ENCODE measurements at regions not wholly inside any gene's neighbourhood (a gene's known extent, or its start where the extent isn't known, plus 50 kb on each side); places are given as distances from the start of the nearest gene placed in this dataset.

DNA sequence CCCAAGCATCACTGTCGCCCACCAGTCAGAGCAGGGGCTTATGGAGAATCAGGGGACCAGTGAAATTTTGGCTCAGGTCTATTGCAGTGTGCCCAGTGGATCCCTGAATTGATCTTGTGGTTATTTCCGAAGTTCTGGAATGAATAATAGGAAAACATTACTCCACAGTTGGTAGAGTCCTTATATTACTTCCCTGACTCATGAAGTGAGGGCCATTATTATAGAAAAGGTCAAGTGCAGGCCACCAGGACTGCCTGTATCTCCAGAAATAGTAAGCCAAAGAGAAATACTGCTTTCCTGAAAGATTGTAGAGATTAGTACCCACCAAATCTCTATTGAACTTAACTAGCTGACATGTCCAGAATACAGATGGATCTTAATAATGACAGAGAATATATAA, 335.0 kb downstream of the NPR3 start:
- H3K27me3 ChIP-seq (ENCODE audit: insufficient read depth, low read length, poor library complexity) = no peaks in the 10 kb centered on the region
- H3K79me2 ChIP-seq (ENCODE audit: insufficient read depth, low read length) = no peaks in the 10 kb centered on the region
- no peak overlapping the region for H3K4me2 ChIP-seq (ENCODE audit: insufficient read depth, low read length)
- no peak overlapping the region for H3K9ac ChIP-seq (ENCODE audit: low read depth, low read length)
- no peaks in the 10 kb centered on the region for H3K36me3 ChIP-seq (ENCODE audit: insufficient read depth, low read length)
- H2AFZ ChIP-seq (ENCODE audit: low read depth, low read length) = no peak overlapping the region
- TF ChIP-seq, protein P1, sequence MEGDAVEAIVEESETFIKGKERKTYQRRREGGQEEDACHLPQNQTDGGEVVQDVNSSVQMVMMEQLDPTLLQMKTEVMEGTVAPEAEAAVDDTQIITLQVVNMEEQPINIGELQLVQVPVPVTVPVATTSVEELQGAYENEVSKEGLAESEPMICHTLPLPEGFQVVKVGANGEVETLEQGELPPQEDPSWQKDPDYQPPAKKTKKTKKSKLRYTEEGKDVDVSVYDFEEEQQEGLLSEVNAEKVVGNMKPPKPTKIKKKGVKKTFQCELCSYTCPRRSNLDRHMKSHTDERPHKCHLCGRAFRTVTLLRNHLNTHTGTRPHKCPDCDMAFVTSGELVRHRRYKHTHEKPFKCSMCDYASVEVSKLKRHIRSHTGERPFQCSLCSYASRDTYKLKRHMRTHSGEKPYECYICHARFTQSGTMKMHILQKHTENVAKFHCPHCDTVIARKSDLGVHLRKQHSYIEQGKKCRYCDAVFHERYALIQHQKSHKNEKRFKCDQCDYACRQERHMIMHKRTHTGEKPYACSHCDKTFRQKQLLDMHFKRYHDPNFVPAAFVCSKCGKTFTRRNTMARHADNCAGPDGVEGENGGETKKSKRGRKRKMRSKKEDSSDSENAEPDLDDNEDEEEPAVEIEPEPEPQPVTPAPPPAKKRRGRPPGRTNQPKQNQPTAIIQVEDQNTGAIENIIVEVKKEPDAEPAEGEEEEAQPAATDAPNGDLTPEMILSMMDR (IDR thresholded peaks at IDR 0.05; ENCODE audit: borderline replicate concordance, extremely low read depth, low read length, poor library complexity, severe bottlenecking) = no peak
- TF ChIP-seq EZH2 (IDR thresholded peaks at IDR 0.05; ENCODE audit: borderline replicate concordance, low read depth, low read length, severe bottlenecking) = no peak
- no peaks in the 10 kb centered on the region for H3K4me1 ChIP-seq (ENCODE audit: insufficient read depth, low read length)
- H4K20me1 ChIP-seq (ENCODE audit: insufficient read depth, low read length) = no peaks in the 10 kb centered on the region
- no peak for DNase-seq
- no peak for ATAC-seq (ENCODE audit: insufficient read depth, low read depth)
- peaks cover 4% of the 10 kb centered on the region for H3K9me3 ChIP-seq (ENCODE audit: insufficient read depth, low read length, severe bottlenecking)
- no peak overlapping the region for H3K4me3 ChIP-seq (ENCODE audit: low read depth in 1 of 2, low read length in 2 of 2)
- no peak overlapping the region for H3K27ac ChIP-seq (ENCODE audit: low read length)

GRCh38 chr5:33048315-33048714, 337.2 kb downstream of the NPR3 start:
- Histone ChIP-seq H3K4me2 (ENCODE audit: insufficient read depth, low read length) (no peak overlapping the region), H3K27ac (ENCODE audit: low read length) (no peak overlapping the region), H3K4me1 (ENCODE audit: insufficient read depth, low read length) (no peaks in the 10 kb centered on the region), H3K9me3 (ENCODE audit: insufficient read depth, low read length, severe bottlenecking) (no peaks in the 10 kb centered on the region), H3K27me3 (ENCODE audit: insufficient read depth, low read length, poor library complexity) (no peaks in the 10 kb centered on the region), H3K9ac (ENCODE audit: low read depth, low read length) (no peak overlapping the region), H3K36me3 (ENCODE audit: insufficient read depth, low read length) (no peaks in the 10 kb centered on the region), H4K20me1 (ENCODE audit: insufficient read depth, low read length) (no peaks in the 10 kb centered on the region), H2AFZ (ENCODE audit: low read depth, low read length) (no peak overlapping the region), H3K4me3 (ENCODE audit: low read depth in 1 of 2, low read length in 2 of 2) (no peak overlapping the region), H3K79me2 (ENCODE audit: insufficient read depth, low read length) (no peaks in the 10 kb centered on the region)
- TF ChIP-seq, protein P1 (IDR thresholded peaks at IDR 0.05; ENCODE audit: borderline replicate concordance, extremely low read depth, low read length, poor library complexity, severe bottlenecking) = no peak
- ATAC-seq (ENCODE audit: insufficient read depth, low read depth) (no peak), DNase-seq (no peak)

GRCh38 chr5:33049298-33049697, 338.2 kb downstream of the NPR3 start:
- no peak overlapping the region for H3K4me2 ChIP-seq (ENCODE audit: insufficient read depth, low read length)
- no peak overlapping the region for H3K4me3 ChIP-seq (ENCODE audit: low read depth in 1 of 2, low read length in 2 of 2)
- no peaks in the 10 kb centered on the region for H3K79me2 ChIP-seq (ENCODE audit: insufficient read depth, low read length)

More at GRCh38 chr5:33049298-33049697, 338.2 kb downstream of the NPR3 start:
- H2AFZ ChIP-seq (ENCODE audit: low read depth, low read length) = no peak overlapping the region
- ATAC-seq (ENCODE audit: insufficient read depth, low read depth) (no peak), DNase-seq (no peak)
- H3K36me3 ChIP-seq (ENCODE audit: insufficient read depth, low read length) = no peaks in the 10 kb centered on the region
- H3K9ac ChIP-seq (ENCODE audit: low read depth, low read length) = no peak overlapping the region
- H3K27me3 ChIP-seq (ENCODE audit: insufficient read depth, low read length, poor library complexity) = no peaks in the 10 kb centered on the region
- no peak overlapping the region for H3K27ac ChIP-seq (ENCODE audit: low read length)
- H3K4me1 ChIP-seq (ENCODE audit: insufficient read depth, low read length) = no peaks in the 10 kb centered on the region
- H3K9me3 ChIP-seq (ENCODE audit: insufficient read depth, low read length, severe bottlenecking) = peaks cover 3% of the 10 kb centered on the region
- TF ChIP-seq, protein P1 (IDR thresholded peaks at IDR 0.05; ENCODE audit: borderline replicate concordance, extremely low read depth, low read length, poor library complexity, severe bottlenecking) = no peak
- TF ChIP-seq EZH2 (IDR thresholded peaks at IDR 0.05; ENCODE audit: borderline replicate concordance, low read depth, low read length, severe bottlenecking) = no peak
- H4K20me1 ChIP-seq (ENCODE audit: insufficient read depth, low read length) = no peaks in the 10 kb centered on the region
